Osteocyte (in vitro differentiated cells): ENCODE measurements at regions not wholly inside any gene's neighbourhood (a gene's known extent, or its start where the extent isn't known, plus 50 kb on each side); places are given as distances from the start of the nearest gene placed in this dataset.

ENCODE experiments used
- DNase-seq: peaks from one replicate; pipeline ENCODE4 v3.0.0; 2021; ENCODE audit warnings: mixed read lengths; ENCODE audit not compliant: unreplicated experiment; ENCODE audit errors: extremely low spot score
- H3K27ac Mint-ChIP-seq: one replicate; pipeline ENCODE4 v1.8.0; 2021; ENCODE audit warnings: mild to moderate bottlenecking, mixed read lengths; ENCODE audit not compliant: unreplicated experiment
- H3K27me3 Mint-ChIP-seq: one replicate; pipeline ENCODE4 v1.8.0; 2021; ENCODE audit warnings: mixed read lengths; ENCODE audit not compliant: unreplicated experiment
- H3K36me3 Mint-ChIP-seq: one replicate; pipeline ENCODE4 v1.8.0; 2021; ENCODE audit warnings: mixed read lengths; ENCODE audit not compliant: unreplicated experiment
- H3K4me1 Mint-ChIP-seq: one replicate; pipeline ENCODE4 v1.8.0; 2021; ENCODE audit warnings: mixed read lengths; ENCODE audit not compliant: unreplicated experiment
- H3K4me3 Mint-ChIP-seq: one replicate; pipeline ENCODE4 v1.8.0; 2021; ENCODE audit warnings: mild to moderate bottlenecking, moderate library complexity, mixed read lengths; ENCODE audit not compliant: unreplicated experiment
- H3K9me3 Mint-ChIP-seq: one replicate; pipeline ENCODE4 v1.8.0; 2021; ENCODE audit warnings: mixed read lengths; ENCODE audit not compliant: unreplicated experiment
- CTCF ChIP-seq: fragments of 200-600 bp; sonication (generic); IDR thresholded peaks from 2 replicates; pipeline ENCODE4 v1.5.0; 2021; ENCODE audit warnings: antibody characterized with exemption, mild to moderate bottlenecking, moderate library complexity

GRCh38 chr10:123323884-123324283 is 169.7 kb downstream of the BUB3 start:
- no peaks in the 10 kb centered on the region for H3K4me1 Mint-ChIP-seq
- peaks cover 20% of the 10 kb centered on the region for H3K9me3 Mint-ChIP-seq
- H3K27me3 Mint-ChIP-seq = no peaks in the 10 kb centered on the region
- H3K4me3 Mint-ChIP-seq = no peak overlapping the region
- TF ChIP-seq CTCF = no peak
- no peak overlapping the region for H3K27ac Mint-ChIP-seq
- H3K36me3 Mint-ChIP-seq = no peaks in the 10 kb centered on the region
- DNase-seq = no peak

- no peaks in the 10 kb centered on the region for H3K36me3 Mint-ChIP-seq
- no peak for DNase-seq
- H3K27me3 Mint-ChIP-seq = no peaks in the 10 kb centered on the region
- no peak overlapping the region for H3K27ac Mint-ChIP-seq
- no peaks in the 10 kb centered on the region for H3K4me1 Mint-ChIP-seq
- H3K4me3 Mint-ChIP-seq = no peak overlapping the region
- TF ChIP-seq CTCF = no peak
- peaks cover 20% of the 10 kb centered on the region for H3K9me3 Mint-ChIP-seq
Measured at GRCh38 chr10:123325663-123326190, 171.5 kb downstream of the BUB3 start.

- TF ChIP-seq CTCF = no peak
- Mint-ChIP-seq H3K27me3 (no peaks in the 10 kb centered on the region), H3K27ac (no peak overlapping the region), H3K36me3 (no peaks in the 10 kb centered on the region), H3K4me1 (no peaks in the 10 kb centered on the region), H3K9me3 (peaks cover 20% of the 10 kb centered on the region), H3K4me3 (no peak overlapping the region)
- no peak for DNase-seq
Measured at GRCh38 chr10:123326674-123327073, 172.5 kb downstream of the BUB3 start.

GRCh38 chr10:123327450-123327849 is 173.2 kb downstream of the BUB3 start:
- Mint-ChIP-seq H3K4me1 (no peaks in the 10 kb centered on the region), H3K27me3 (no peaks in the 10 kb centered on the region), H3K9me3 (peaks cover 24% of the 10 kb centered on the region), H3K4me3 (no peak overlapping the region), H3K36me3 (no peaks in the 10 kb centered on the region), H3K27ac (no peak overlapping the region)
- no peak for DNase-seq
- no peak for TF ChIP-seq CTCF

GRCh38 chr10:123327896-123328295 is 173.7 kb downstream of the BUB3 start:
- DNase-seq = no peak
- Mint-ChIP-seq H3K9me3 (peaks cover 24% of the 10 kb centered on the region), H3K27ac (no peak overlapping the region), H3K4me1 (no peaks in the 10 kb centered on the region), H3K4me3 (no peak overlapping the region), H3K27me3 (no peaks in the 10 kb centered on the region), H3K36me3 (no peaks in the 10 kb centered on the region)
- TF ChIP-seq CTCF = no peak
